Fibroblast of skin of scalp (primary cell): ENCODE measurements at regions not wholly inside any gene's neighbourhood (a gene's known extent, or its start where the extent isn't known, plus 50 kb on each side); places are given as distances from the start of the nearest gene placed in this dataset.
"Not testable (repeated sequence)": the region's sequence is repeated elsewhere in the genome, so short reads cannot be mapped to it uniquely, and the experiment has no call there.

Experiments
- DNase-seq: peaks from one replicate; pipeline ENCODE4 v3.0.0-alpha.2; 2013

- no peak for DNase-seq
Measured at GRCh38 chr4:117014236-117014635, 71.1 kb downstream of the TRAM1L1 start.

- no peak for DNase-seq
Measured at GRCh38 chr4:117010671-117011070, 74.7 kb downstream of the TRAM1L1 start.

- DNase-seq: no peak
Measured at GRCh38 chr4:117001077-117001476, 84.3 kb downstream of the TRAM1L1 start.

GRCh38 chr4:116982656-116983055 lies 102.7 kb downstream of the TRAM1L1 start:
- no peak for DNase-seq

- DNase-seq: not testable (repeated sequence)
Measured at GRCh38 chr4:116980436-116980835, 104.9 kb downstream of the TRAM1L1 start.

- DNase-seq: no peak
Measured at GRCh38 chr4:116959045-116959444, 126.3 kb downstream of the TRAM1L1 start.

- no peak for DNase-seq
Measured at GRCh38 chr4:116953947-116954346, 131.4 kb downstream of the TRAM1L1 start.

- no peak for DNase-seq
Measured at GRCh38 chr4:116952530-116953136, 132.7 kb downstream of the TRAM1L1 start.

- DNase-seq: no peak
Measured at GRCh38 chr4:116949856-116950255, 135.5 kb downstream of the TRAM1L1 start.

GRCh38 chr4:116942315-116942714 lies 143.1 kb downstream of the TRAM1L1 start:
- DNase-seq: no peak

- no peak for DNase-seq
Measured at GRCh38 chr4:116930329-116930728, 155.0 kb downstream of the TRAM1L1 start.

- no peak for DNase-seq
Measured at GRCh38 chr4:116926631-116927295, 158.6 kb downstream of the TRAM1L1 start.

GRCh38 chr4:116925900-116926457 lies 159.4 kb downstream of the TRAM1L1 start:
- DNase-seq: peak; percentile 19

- DNase-seq: no peak
Measured at GRCh38 chr4:116923389-116923788, 162.0 kb downstream of the TRAM1L1 start.

- DNase-seq: no peak
Measured at GRCh38 chr4:116913451-116913850, 171.9 kb downstream of the TRAM1L1 start.

GRCh38 chr4:116906758-116907157 lies 178.6 kb downstream of the TRAM1L1 start:
- DNase-seq: no peak

- DNase-seq: no peak
Measured at GRCh38 chr4:116899561-116899960, 185.8 kb downstream of the TRAM1L1 start.

- no peak for DNase-seq
Measured at GRCh38 chr4:116885579-116885978, 199.8 kb downstream of the TRAM1L1 start.

GRCh38 chr4:116882503-116882902 lies 202.9 kb downstream of the TRAM1L1 start:
- no peak for DNase-seq

- no peak for DNase-seq
Measured at GRCh38 chr4:116881077-116881476, 204.3 kb downstream of the TRAM1L1 start.

GRCh38 chr4:116880625-116881024 lies 204.8 kb downstream of the TRAM1L1 start:
- DNase-seq: no peak

- DNase-seq: no peak
Measured at GRCh38 chr4:116878280-116878679, 207.1 kb downstream of the TRAM1L1 start.

GRCh38 chr4:116877069-116877468 lies 208.3 kb downstream of the TRAM1L1 start:
- no peak for DNase-seq

- DNase-seq: no peak
Measured at GRCh38 chr4:116872941-116873340, 212.4 kb downstream of the TRAM1L1 start.
